CD4-positive, alpha-beta memory T cell (primary cell): ENCODE measurements at regions not wholly inside any gene's neighbourhood (a gene's known extent, or its start where the extent isn't known, plus 50 kb on each side); places are given as distances from the start of the nearest gene placed in this dataset.
"Not testable (repeated sequence)": the region's sequence is repeated elsewhere in the genome, so short reads cannot be mapped to it uniquely, and the experiment has no call there.

ENCODE experiments used
- CTCF ChIA-PET: fragments of 350-600 bp; sonication (Branson Sonifier 250); formaldehyde crosslinking; loops from one replicate; lab custom pipeline; 2021; ENCODE audit warnings: inconsistent platforms; ENCODE audit not compliant: partially characterized antibody; lab: Charles Lee
- POLR2A ChIA-PET: fragments of 350-600 bp; sonication (Branson Sonifier 250); formaldehyde crosslinking; loops from one replicate; lab custom pipeline; 2021; ENCODE audit not compliant: partially characterized antibody; lab: Charles Lee
- DNase-seq, 5 donors: peaks; one replicate each; pipeline versions ENCODE4 v3.0.0 to v3.0.0-alpha.2; 2020 to 2022; ENCODE audit warnings: mixed read lengths in 1 of 5
- H3K27ac ChIP-seq: one replicate; pipeline ENCODE4 v1.7.0; 2013; ENCODE audit warnings: low read depth, low read length
- H3K27me3 ChIP-seq: 2 replicates; pipeline ENCODE4 v1.7.0; 2013; ENCODE audit warnings: mild to moderate bottlenecking, low read length, moderate library complexity; ENCODE audit not compliant: insufficient read depth
- H3K36me3 ChIP-seq: 2 replicates; pipeline ENCODE4 v1.7.0; 2013; ENCODE audit warnings: mild to moderate bottlenecking, low read length, moderate library complexity; ENCODE audit not compliant: insufficient read depth
- H3K4me1 ChIP-seq: 2 replicates; pipeline ENCODE4 v1.7.0; 2013; ENCODE audit warnings: mild to moderate bottlenecking, low read length, moderate library complexity; ENCODE audit not compliant: insufficient read depth
- H3K4me3 ChIP-seq, 2 donors: one replicate each; pipeline ENCODE4 v1.7.0; 2013; ENCODE audit warnings: low read length in 2 of 2, mild to moderate bottlenecking in 1 of 2
- H3K9me3 ChIP-seq, 2 donors: one replicate each; pipeline ENCODE4 v1.7.0; 2013; ENCODE audit warnings: low read length in 2 of 2, control low read depth in 1 of 2; ENCODE audit not compliant: control insufficient read depth in 1 of 2
- H3K27ac Mint-ChIP-seq, 7 donors: one replicate each; pipeline ENCODE4 v1.8.0; 2020 to 2021; ENCODE audit warnings: mixed read lengths in 7 of 7, mild to moderate bottlenecking in 6 of 7, inconsistent platforms in 3 of 7, moderate library complexity in 3 of 7
- H3K27me3 Mint-ChIP-seq, 2 donors: one replicate each; pipeline ENCODE4 v1.8.0; 2020 to 2021; ENCODE audit warnings: mixed read lengths in 2 of 2
- H3K36me3 Mint-ChIP-seq, 2 donors: one replicate each; pipeline ENCODE4 v1.8.0; 2020 to 2021; ENCODE audit warnings: mixed read lengths in 2 of 2, inconsistent platforms in 1 of 2, mild to moderate bottlenecking in 1 of 2
- H3K4me1 Mint-ChIP-seq, 4 donors: one replicate each; pipeline ENCODE4 v1.8.0; 2020 to 2021; ENCODE audit warnings: mixed read lengths in 4 of 4, mild to moderate bottlenecking in 1 of 4
- H3K4me3 Mint-ChIP-seq, 8 donors: one replicate each; pipeline ENCODE4 v1.8.0; 2020 to 2021; ENCODE audit warnings: mixed read lengths in 8 of 8, mild to moderate bottlenecking in 7 of 8, moderate library complexity in 6 of 8, inconsistent platforms in 3 of 8
- H3K9me3 Mint-ChIP-seq, 8 donors: one replicate each; pipeline ENCODE4 v1.8.0; 2020 to 2021; ENCODE audit warnings: mixed read lengths in 8 of 8, mild to moderate bottlenecking in 5 of 8, inconsistent platforms in 3 of 8, moderate library complexity in 1 of 8
- intact Hi-C: fragments of 100-400 bp; cut with micrococcal nuclease; formaldehyde crosslinking; loops from one replicate; pipeline ENCODE4 v1.15.1; 2023

GRCh38 chr7:63573412-63573811, 425.2 kb upstream of the ZNF722 start:
- H3K27ac ChIP-seq, H3K4me1 Mint-ChIP-seq, H3K4me3 ChIP-seq, H3K36me3 ChIP-seq, H3K4me3 Mint-ChIP-seq, POLR2A ChIA-PET, intact Hi-C loops, H3K4me1 ChIP-seq, CTCF ChIA-PET, H3K27ac Mint-ChIP-seq, H3K27me3 ChIP-seq, DNase-seq, H3K27me3 Mint-ChIP-seq, H3K36me3 Mint-ChIP-seq, H3K9me3 ChIP-seq: not testable (repeated sequence)
- peaks cover 0 to 38% (median 17%) of the 10 kb centered on the region in 8 donors for H3K9me3 Mint-ChIP-seq

- peaks cover 0 to 41% (median 22%) of the 10 kb centered on the region in 8 donors for H3K9me3 Mint-ChIP-seq
These were observed 422.2 kb upstream of the ZNF722 start for GRCh38 chr7:63576421-63576820.

GRCh38 chr7:63577066-63577465, 421.6 kb upstream of the ZNF722 start:
- peaks cover 0 to 40% (median 22%) of the 10 kb centered on the region in 8 donors for H3K9me3 Mint-ChIP-seq
- DNase-seq, H3K4me3 Mint-ChIP-seq, H3K4me1 Mint-ChIP-seq, H3K27me3 Mint-ChIP-seq, H3K27ac ChIP-seq, POLR2A ChIA-PET, CTCF ChIA-PET, H3K9me3 ChIP-seq, H3K36me3 Mint-ChIP-seq, H3K27me3 ChIP-seq, H3K27ac Mint-ChIP-seq, H3K4me3 ChIP-seq, intact Hi-C loops, H3K36me3 ChIP-seq, H3K4me1 ChIP-seq: not testable (repeated sequence)

More at GRCh38 chr7:63576421-63576820, 422.2 kb upstream of the ZNF722 start:
- intact Hi-C loops, POLR2A ChIA-PET, H3K36me3 ChIP-seq, CTCF ChIA-PET, H3K27me3 ChIP-seq, H3K27me3 Mint-ChIP-seq, H3K27ac ChIP-seq, H3K36me3 Mint-ChIP-seq, H3K9me3 ChIP-seq, H3K4me3 ChIP-seq, H3K4me1 Mint-ChIP-seq, DNase-seq, H3K4me1 ChIP-seq, H3K27ac Mint-ChIP-seq, H3K4me3 Mint-ChIP-seq: not testable (repeated sequence)

- H3K4me1 ChIP-seq, H3K4me3 ChIP-seq, H3K27ac Mint-ChIP-seq, CTCF ChIA-PET, H3K36me3 ChIP-seq, H3K36me3 Mint-ChIP-seq, DNase-seq, H3K9me3 ChIP-seq, H3K27me3 ChIP-seq, POLR2A ChIA-PET, H3K4me1 Mint-ChIP-seq, H3K27ac ChIP-seq, intact Hi-C loops, H3K4me3 Mint-ChIP-seq, H3K27me3 Mint-ChIP-seq: not testable (repeated sequence)
- H3K9me3 Mint-ChIP-seq: peaks cover 0 to 35% (median 24%) of the 10 kb centered on the region in 8 donors
These were observed 418.6 kb upstream of the ZNF722 start for GRCh38 chr7:63580045-63580444.

- H3K27ac ChIP-seq, CTCF ChIA-PET, H3K9me3 ChIP-seq, H3K4me1 ChIP-seq, intact Hi-C loops, H3K36me3 Mint-ChIP-seq, H3K4me1 Mint-ChIP-seq, H3K27me3 Mint-ChIP-seq, POLR2A ChIA-PET, H3K4me3 ChIP-seq, H3K36me3 ChIP-seq, H3K27me3 ChIP-seq, H3K27ac Mint-ChIP-seq, DNase-seq, H3K4me3 Mint-ChIP-seq: not testable (repeated sequence)
- peaks cover 0 to 33% (median 24%) of the 10 kb centered on the region in 8 donors for H3K9me3 Mint-ChIP-seq
These were observed 417.9 kb upstream of the ZNF722 start for GRCh38 chr7:63580536-63581300.

- DNase-seq, CTCF ChIA-PET: not testable (repeated sequence)
These were observed 415.9 kb upstream of the ZNF722 start for GRCh38 chr7:63582771-63583170.

GRCh38 chr7:63587151-63587853, 411.3 kb upstream of the ZNF722 start:
- H3K36me3 ChIP-seq, H3K9me3 ChIP-seq, H3K4me3 ChIP-seq, CTCF ChIA-PET, H3K4me1 Mint-ChIP-seq, H3K4me1 ChIP-seq, H3K27me3 ChIP-seq, H3K27ac Mint-ChIP-seq, POLR2A ChIA-PET, intact Hi-C loops, H3K27ac ChIP-seq, DNase-seq, H3K9me3 Mint-ChIP-seq, H3K36me3 Mint-ChIP-seq, H3K27me3 Mint-ChIP-seq, H3K4me3 Mint-ChIP-seq: not testable (repeated sequence)

More at GRCh38 chr7:63582771-63583170, 415.9 kb upstream of the ZNF722 start:
- H3K4me1 ChIP-seq, H3K4me1 Mint-ChIP-seq, H3K9me3 ChIP-seq, H3K27me3 ChIP-seq, H3K4me3 ChIP-seq, POLR2A ChIA-PET, H3K27ac ChIP-seq, H3K27me3 Mint-ChIP-seq, H3K36me3 ChIP-seq, intact Hi-C loops, H3K27ac Mint-ChIP-seq, H3K36me3 Mint-ChIP-seq, H3K4me3 Mint-ChIP-seq: not testable (repeated sequence)
- peaks cover 0 to 26% (median 19%) of the 10 kb centered on the region in 8 donors for H3K9me3 Mint-ChIP-seq
